Choroid plexus epithelial cell (primary cell): ENCODE measurements at regions not wholly inside any gene's neighbourhood (a gene's known extent, or its start where the extent isn't known, plus 50 kb on each side); places are given as distances from the start of the nearest gene placed in this dataset.

ENCODE experiments used
- DNase-seq: peaks from one replicate; pipeline ENCODE4 v3.0.0-alpha.2; 2010; ENCODE audit warnings: low read depth
- H3K4me3 ChIP-seq: 2 replicates; pipeline ENCODE4 v1.5.1; 2011; ENCODE audit warnings: low read depth, mild to moderate bottlenecking, control low read depth, low read length, moderate library complexity
- TF ChIP-seq, protein P1 (sequence below): conservative IDR thresholded peaks from 2 replicates; pipeline ENCODE4 v1.5.1; 2011; ENCODE audit warnings: low read depth, mild to moderate bottlenecking, control low read depth, inconsistent platforms, low read length, moderate library complexity

DNA sequence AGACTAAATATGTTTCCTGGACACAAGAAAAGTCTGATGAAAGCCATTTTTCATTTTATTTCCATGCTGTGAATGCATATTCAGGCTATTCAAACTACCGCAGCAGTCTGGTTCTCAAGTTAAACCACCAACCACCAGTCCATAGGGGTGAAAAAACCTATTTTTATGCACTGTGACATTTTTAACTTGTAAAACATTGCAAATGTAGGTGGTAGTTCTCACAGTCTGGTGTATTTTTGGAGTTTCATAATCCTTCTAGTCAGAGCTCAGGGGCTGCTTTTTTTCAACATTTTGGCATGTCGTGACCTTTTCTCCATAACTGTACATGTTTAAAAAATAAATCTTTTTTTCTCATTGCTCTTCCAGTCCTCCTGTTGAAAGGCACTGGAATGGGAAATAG is 907.6 kb upstream of the ADGRL2 start:
- peak; percentile 31 for DNase-seq
- TF ChIP-seq, protein P1, sequence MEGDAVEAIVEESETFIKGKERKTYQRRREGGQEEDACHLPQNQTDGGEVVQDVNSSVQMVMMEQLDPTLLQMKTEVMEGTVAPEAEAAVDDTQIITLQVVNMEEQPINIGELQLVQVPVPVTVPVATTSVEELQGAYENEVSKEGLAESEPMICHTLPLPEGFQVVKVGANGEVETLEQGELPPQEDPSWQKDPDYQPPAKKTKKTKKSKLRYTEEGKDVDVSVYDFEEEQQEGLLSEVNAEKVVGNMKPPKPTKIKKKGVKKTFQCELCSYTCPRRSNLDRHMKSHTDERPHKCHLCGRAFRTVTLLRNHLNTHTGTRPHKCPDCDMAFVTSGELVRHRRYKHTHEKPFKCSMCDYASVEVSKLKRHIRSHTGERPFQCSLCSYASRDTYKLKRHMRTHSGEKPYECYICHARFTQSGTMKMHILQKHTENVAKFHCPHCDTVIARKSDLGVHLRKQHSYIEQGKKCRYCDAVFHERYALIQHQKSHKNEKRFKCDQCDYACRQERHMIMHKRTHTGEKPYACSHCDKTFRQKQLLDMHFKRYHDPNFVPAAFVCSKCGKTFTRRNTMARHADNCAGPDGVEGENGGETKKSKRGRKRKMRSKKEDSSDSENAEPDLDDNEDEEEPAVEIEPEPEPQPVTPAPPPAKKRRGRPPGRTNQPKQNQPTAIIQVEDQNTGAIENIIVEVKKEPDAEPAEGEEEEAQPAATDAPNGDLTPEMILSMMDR = no peak
- no peak overlapping the region for H3K4me3 ChIP-seq

- TF ChIP-seq, protein P1 = no peak
- H3K4me3 ChIP-seq = no peak overlapping the region
- DNase-seq = peak; percentile 39
Observed at GRCh38 chr1:80892539-80892938, 908.2 kb upstream of the ADGRL2 start.

DNA sequence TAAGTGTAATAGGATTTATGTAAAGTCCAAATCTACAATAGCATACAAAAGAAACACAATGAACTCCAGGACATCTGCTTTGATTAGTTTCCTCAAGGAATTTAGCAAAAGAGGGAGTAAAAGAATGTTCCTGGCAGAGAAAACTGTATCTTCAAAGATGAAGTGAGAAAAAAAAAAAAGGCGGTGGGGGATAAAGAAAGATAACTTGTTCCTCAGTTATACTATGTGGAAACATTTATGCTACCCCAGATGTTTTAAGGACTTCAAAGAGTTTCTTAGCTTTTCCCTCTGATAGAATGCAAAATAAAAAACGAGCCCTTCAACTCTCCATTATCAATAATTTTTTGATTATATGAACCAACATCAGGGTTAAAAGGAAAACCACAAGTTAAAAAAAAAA is 908.9 kb upstream of the ADGRL2 start:
- TF ChIP-seq, protein P1 = no peak
- DNase-seq = peak; percentile 8
- H3K4me3 ChIP-seq = no peak overlapping the region

- DNase-seq = peak; percentile 76
- H3K4me3 ChIP-seq = no peak overlapping the region
- TF ChIP-seq, protein P1 = no peak
Observed at GRCh38 chr1:80882553-80882952, 918.2 kb upstream of the ADGRL2 start.

DNA sequence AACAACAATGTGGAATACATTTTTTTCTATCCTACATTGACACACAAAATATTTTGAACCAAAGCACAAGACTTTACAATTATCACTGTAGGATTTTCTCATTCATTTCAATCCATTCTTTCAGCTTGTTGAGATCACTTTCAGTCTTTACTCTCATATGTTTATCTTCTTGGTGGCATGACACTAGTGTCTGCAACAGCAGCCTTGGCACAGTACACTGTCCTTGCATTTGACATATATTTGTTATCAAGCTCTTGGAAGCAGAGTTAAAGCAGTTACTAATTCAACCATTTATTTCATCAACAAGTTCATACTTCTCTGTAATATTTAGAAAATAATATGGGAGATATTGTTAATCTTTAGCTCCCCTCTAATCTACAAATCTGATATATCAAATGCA is 922.4 kb upstream of the ADGRL2 start:
- TF ChIP-seq, protein P1 = no peak
- H3K4me3 ChIP-seq = no peak overlapping the region
- DNase-seq = no peak

- TF ChIP-seq, protein P1 = no peak
- DNase-seq = no peak
- no peak overlapping the region for H3K4me3 ChIP-seq
Observed at GRCh38 chr1:80876035-80876434, 924.7 kb upstream of the ADGRL2 start.

- no peak for DNase-seq
- TF ChIP-seq, protein P1 = no peak
- H3K4me3 ChIP-seq = no peak overlapping the region
Observed at GRCh38 chr1:80869299-80869698, 931.4 kb upstream of the ADGRL2 start.
